ENCODE measurements at regions not wholly inside any gene's neighbourhood (a gene's known extent, or its start where the extent isn't known, plus 50 kb on each side); places are given as distances from the start of the nearest gene placed in this dataset.

GRCh38 chr4:123790681-123791080 is 394.1 kb downstream of the SPRY1 start:
- TF ChIP-seq POLR2AphosphoS5 (IDR thresholded peaks at IDR 0.05) (no peak), EP300 (IDR thresholded peaks at IDR 0.05) (no peak), CTCF (IDR thresholded peaks at IDR 0.05) (no peak)

All from sigmoid colon (tissue), 4 donors.